ENCODE measurements at regions not wholly inside any gene's neighbourhood (a gene's known extent, or its start where the extent isn't known, plus 50 kb on each side); places are given as distances from the start of the nearest gene placed in this dataset.

DNA sequence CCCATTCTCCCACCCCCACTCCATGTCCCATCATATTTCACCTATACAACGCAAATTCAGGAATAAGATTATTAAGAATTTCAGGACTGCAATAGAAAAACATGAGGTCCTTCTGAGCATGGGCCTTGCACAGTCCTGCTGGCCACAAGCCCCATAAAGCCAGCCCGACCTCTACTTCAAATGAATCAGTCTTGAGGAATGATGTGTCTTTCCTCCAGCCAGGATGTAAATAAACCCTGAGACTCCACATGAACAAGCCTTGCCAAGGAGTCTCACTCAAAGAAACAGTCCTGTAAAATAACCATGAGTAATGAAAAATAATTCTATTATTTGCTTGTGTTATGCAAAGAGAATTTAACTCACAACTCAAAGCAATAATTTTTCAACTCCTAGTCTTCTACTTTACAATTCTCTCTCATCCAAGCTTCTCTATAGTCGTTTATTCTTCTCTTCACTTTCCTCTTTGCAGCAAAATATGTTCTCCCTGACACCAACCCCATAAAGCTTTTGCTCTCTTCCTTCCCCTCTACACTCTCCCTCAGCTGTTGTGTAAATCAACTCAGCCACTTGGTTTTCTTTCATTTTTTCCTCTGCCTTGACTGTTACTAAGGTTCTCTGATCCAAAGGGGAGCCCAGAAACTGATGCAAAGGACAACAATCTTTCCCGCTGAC lies 140.1 kb upstream of the MOCS2 start (continued):
- TF ChIP-seq, protein P1, sequence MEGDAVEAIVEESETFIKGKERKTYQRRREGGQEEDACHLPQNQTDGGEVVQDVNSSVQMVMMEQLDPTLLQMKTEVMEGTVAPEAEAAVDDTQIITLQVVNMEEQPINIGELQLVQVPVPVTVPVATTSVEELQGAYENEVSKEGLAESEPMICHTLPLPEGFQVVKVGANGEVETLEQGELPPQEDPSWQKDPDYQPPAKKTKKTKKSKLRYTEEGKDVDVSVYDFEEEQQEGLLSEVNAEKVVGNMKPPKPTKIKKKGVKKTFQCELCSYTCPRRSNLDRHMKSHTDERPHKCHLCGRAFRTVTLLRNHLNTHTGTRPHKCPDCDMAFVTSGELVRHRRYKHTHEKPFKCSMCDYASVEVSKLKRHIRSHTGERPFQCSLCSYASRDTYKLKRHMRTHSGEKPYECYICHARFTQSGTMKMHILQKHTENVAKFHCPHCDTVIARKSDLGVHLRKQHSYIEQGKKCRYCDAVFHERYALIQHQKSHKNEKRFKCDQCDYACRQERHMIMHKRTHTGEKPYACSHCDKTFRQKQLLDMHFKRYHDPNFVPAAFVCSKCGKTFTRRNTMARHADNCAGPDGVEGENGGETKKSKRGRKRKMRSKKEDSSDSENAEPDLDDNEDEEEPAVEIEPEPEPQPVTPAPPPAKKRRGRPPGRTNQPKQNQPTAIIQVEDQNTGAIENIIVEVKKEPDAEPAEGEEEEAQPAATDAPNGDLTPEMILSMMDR (IDR thresholded peaks at IDR 0.05; ENCODE audit: low read depth, low read length, missing input control), result no peak
- TF ChIP-seq RAD21 (IDR thresholded peaks at IDR 0.05) (no peak), HNF4A (conservative IDR thresholded peaks at IDR 0.05) (no peak), RXRA (IDR thresholded peaks at IDR 0.05) (no peak), GABPA (IDR thresholded peaks at IDR 0.05 in 1 of 2, conservative IDR thresholded peaks at IDR 0.05 in 1 of 2) (no peak), JUND (IDR thresholded peaks at IDR 0.05) (no peak), HNF4G (IDR thresholded peaks at IDR 0.05) (no peak), FOXA2 (IDR thresholded peaks at IDR 0.05) (no peak), TAF1 (conservative IDR thresholded peaks at IDR 0.05) (no peak), YY1 (IDR thresholded peaks at IDR 0.05) (no peak), FOXA1 (IDR thresholded peaks at IDR 0.05) (no peak)
- TF ChIP-seq, protein P2, sequence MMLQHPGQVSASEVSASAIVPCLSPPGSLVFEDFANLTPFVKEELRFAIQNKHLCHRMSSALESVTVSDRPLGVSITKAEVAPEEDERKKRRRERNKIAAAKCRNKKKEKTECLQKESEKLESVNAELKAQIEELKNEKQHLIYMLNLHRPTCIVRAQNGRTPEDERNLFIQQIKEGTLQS (IDR thresholded peaks at IDR 0.05), result no peak

DNA sequence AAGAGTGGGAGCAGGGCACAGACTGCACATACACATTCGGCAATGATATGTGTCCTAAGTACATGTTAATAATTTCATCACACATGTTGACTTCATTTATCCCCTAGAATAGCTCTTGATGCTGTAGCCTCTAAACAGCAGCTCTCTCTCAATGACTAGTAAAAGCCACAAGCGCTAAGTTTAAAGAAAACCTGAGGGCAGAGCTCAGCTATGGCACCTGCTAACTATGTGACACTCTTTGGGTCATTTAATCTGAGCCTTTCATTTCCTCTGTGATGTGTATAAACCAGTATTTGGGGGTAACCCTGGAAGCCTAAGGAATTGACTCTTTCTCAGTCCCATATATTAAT lies 140.6 kb upstream of the MOCS2 start:
- H3K4me1 ChIP-seq (ENCODE audit: control insufficient read depth in 4 of 4, insufficient read depth in 4 of 4, low read length in 3 of 4), result no peaks in the 10 kb centered on the region
- TF ChIP-seq, protein P2 (IDR thresholded peaks at IDR 0.05), result no peak
- TF ChIP-seq RAD21 (IDR thresholded peaks at IDR 0.05), result no peak
- TF ChIP-seq YY1 (IDR thresholded peaks at IDR 0.05), result no peak
- TF ChIP-seq FOXA1 (IDR thresholded peaks at IDR 0.05), result no peak
- no peak for TF ChIP-seq HNF4A (conservative IDR thresholded peaks at IDR 0.05)
- TF ChIP-seq SP1 (IDR thresholded peaks at IDR 0.05), result no peak
- H3K36me3 ChIP-seq (ENCODE audit: control insufficient read depth in 4 of 4, insufficient read depth in 3 of 4, low read depth in 1 of 4, low read length in 3 of 4), result no peaks in the 10 kb centered on the region
- H3K27ac ChIP-seq (ENCODE audit: low read depth in 1 of 2, low read length in 2 of 2), result no peak overlapping the region
- no peaks in the 10 kb centered on the region for H3K9me3 ChIP-seq (ENCODE audit: control insufficient read depth in 4 of 4, low read length in 3 of 4)
- WGBS, result 96% methylated on average over 2 of the region's 2 CpGs
- no peak for DNase-seq (ENCODE audit: low spot score)
- no peak overlapping the region for H3K9ac ChIP-seq (ENCODE audit: low read depth in 1 of 2, low read length in 2 of 2)
- H3K27me3 ChIP-seq (ENCODE audit: control insufficient read depth in 4 of 4, insufficient read depth in 4 of 4, low read length in 3 of 4), result no peaks in the 10 kb centered on the region
- no peak overlapping the region for H3K4me3 ChIP-seq (ENCODE audit: low read depth in 1 of 3, low read length in 3 of 3)

DNA sequence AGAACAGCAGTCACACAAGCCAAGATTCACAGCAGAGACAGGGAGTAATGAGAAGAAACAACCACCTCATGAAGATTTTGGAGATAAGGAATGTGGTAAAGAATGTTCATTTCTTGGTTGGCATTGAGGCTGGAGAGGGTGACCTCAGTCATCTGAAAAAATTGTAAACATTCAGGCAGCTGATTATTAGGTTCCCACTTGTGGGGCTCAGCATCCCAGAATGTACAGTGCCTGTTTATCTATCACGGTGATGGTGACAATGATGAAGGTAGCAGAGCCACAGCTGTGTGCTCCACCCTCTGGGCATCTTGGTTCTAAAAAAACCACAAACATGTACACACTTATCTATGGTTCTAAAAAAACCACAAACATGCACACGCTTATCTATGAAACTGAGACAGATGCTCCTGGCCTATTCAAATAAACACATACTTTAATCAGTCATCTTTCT lies 143.9 kb upstream of the MOCS2 start:
- Histone ChIP-seq H3K9me3 (ENCODE audit: control insufficient read depth in 4 of 4, low read length in 3 of 4) (no peaks in the 10 kb centered on the region), H3K27ac (ENCODE audit: low read depth in 1 of 2, low read length in 2 of 2) (no peak overlapping the region), H3K4me1 (ENCODE audit: control insufficient read depth in 4 of 4, insufficient read depth in 4 of 4, low read length in 3 of 4) (no peaks in the 10 kb centered on the region), H3K4me3 (ENCODE audit: low read depth in 1 of 3, low read length in 3 of 3) (no peak overlapping the region), H3K36me3 (ENCODE audit: control insufficient read depth in 4 of 4, insufficient read depth in 3 of 4, low read depth in 1 of 4, low read length in 3 of 4) (no peaks in the 10 kb centered on the region), H3K27me3 (ENCODE audit: control insufficient read depth in 4 of 4, insufficient read depth in 4 of 4, low read length in 3 of 4) (no peaks in the 10 kb centered on the region), H3K9ac (ENCODE audit: low read depth in 1 of 2, low read length in 2 of 2) (no peak overlapping the region)
- WGBS, result 55% methylated on average over 2 of the region's 2 CpGs
- no peak for DNase-seq (ENCODE audit: low spot score)
- TF ChIP-seq NR2F2 (IDR thresholded peaks at IDR 0.05), result no peak
- TF ChIP-seq, protein P3, sequence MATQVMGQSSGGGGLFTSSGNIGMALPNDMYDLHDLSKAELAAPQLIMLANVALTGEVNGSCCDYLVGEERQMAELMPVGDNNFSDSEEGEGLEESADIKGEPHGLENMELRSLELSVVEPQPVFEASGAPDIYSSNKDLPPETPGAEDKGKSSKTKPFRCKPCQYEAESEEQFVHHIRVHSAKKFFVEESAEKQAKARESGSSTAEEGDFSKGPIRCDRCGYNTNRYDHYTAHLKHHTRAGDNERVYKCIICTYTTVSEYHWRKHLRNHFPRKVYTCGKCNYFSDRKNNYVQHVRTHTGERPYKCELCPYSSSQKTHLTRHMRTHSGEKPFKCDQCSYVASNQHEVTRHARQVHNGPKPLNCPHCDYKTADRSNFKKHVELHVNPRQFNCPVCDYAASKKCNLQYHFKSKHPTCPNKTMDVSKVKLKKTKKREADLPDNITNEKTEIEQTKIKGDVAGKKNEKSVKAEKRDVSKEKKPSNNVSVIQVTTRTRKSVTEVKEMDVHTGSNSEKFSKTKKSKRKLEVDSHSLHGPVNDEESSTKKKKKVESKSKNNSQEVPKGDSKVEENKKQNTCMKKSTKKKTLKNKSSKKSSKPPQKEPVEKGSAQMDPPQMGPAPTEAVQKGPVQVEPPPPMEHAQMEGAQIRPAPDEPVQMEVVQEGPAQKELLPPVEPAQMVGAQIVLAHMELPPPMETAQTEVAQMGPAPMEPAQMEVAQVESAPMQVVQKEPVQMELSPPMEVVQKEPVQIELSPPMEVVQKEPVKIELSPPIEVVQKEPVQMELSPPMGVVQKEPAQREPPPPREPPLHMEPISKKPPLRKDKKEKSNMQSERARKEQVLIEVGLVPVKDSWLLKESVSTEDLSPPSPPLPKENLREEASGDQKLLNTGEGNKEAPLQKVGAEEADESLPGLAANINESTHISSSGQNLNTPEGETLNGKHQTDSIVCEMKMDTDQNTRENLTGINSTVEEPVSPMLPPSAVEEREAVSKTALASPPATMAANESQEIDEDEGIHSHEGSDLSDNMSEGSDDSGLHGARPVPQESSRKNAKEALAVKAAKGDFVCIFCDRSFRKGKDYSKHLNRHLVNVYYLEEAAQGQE (IDR thresholded peaks at IDR 0.05), result no peak
- no peak for TF ChIP-seq YY1 (IDR thresholded peaks at IDR 0.05)
- no peak for TF ChIP-seq RAD21 (IDR thresholded peaks at IDR 0.05)
- TF ChIP-seq, protein P4, sequence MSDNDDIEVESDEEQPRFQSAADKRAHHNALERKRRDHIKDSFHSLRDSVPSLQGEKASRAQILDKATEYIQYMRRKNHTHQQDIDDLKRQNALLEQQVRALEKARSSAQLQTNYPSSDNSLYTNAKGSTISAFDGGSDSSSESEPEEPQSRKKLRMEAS (IDR thresholded peaks at IDR 0.05), result no peak
- TF ChIP-seq, protein P2 (IDR thresholded peaks at IDR 0.05), result no peak
- no peak for TF ChIP-seq SP1 (IDR thresholded peaks at IDR 0.05)
- no peak for TF ChIP-seq EGR1 (IDR thresholded peaks at IDR 0.05; ENCODE audit: low read depth in 2 of 2)
- no peak for TF ChIP-seq JUND (IDR thresholded peaks at IDR 0.05)
- TF ChIP-seq FOXA1 (IDR thresholded peaks at IDR 0.05), result no peak
- no peak for TF ChIP-seq RXRA (IDR thresholded peaks at IDR 0.05)
- no peak for TF ChIP-seq HNF4G (IDR thresholded peaks at IDR 0.05)
- TF ChIP-seq GABPA (IDR thresholded peaks at IDR 0.05 in 1 of 2, conservative IDR thresholded peaks at IDR 0.05 in 1 of 2), result no peak
- TF ChIP-seq, protein P1 (IDR thresholded peaks at IDR 0.05; ENCODE audit: low read depth, low read length, missing input control), result no peak
- TF ChIP-seq, protein P5, sequence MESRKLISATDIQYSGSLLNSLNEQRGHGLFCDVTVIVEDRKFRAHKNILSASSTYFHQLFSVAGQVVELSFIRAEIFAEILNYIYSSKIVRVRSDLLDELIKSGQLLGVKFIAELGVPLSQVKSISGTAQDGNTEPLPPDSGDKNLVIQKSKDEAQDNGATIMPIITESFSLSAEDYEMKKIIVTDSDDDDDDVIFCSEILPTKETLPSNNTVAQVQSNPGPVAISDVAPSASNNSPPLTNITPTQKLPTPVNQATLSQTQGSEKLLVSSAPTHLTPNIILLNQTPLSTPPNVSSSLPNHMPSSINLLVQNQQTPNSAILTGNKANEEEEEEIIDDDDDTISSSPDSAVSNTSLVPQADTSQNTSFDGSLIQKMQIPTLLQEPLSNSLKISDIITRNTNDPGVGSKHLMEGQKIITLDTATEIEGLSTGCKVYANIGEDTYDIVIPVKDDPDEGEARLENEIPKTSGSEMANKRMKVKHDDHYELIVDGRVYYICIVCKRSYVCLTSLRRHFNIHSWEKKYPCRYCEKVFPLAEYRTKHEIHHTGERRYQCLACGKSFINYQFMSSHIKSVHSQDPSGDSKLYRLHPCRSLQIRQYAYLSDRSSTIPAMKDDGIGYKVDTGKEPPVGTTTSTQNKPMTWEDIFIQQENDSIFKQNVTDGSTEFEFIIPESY (IDR thresholded peaks at IDR 0.05), result no peak
- no peak for TF ChIP-seq TAF1 (conservative IDR thresholded peaks at IDR 0.05)

Measured in liver (tissue), 8 donors.